ENCODE measurements at regions not wholly inside any gene's neighbourhood (a gene's known extent, or its start where the extent isn't known, plus 50 kb on each side); places are given as distances from the start of the nearest gene placed in this dataset.
"Not testable (repeated sequence)": the region's sequence is repeated elsewhere in the genome, so short reads cannot be mapped to it uniquely, and the experiment has no call there.

DNA sequence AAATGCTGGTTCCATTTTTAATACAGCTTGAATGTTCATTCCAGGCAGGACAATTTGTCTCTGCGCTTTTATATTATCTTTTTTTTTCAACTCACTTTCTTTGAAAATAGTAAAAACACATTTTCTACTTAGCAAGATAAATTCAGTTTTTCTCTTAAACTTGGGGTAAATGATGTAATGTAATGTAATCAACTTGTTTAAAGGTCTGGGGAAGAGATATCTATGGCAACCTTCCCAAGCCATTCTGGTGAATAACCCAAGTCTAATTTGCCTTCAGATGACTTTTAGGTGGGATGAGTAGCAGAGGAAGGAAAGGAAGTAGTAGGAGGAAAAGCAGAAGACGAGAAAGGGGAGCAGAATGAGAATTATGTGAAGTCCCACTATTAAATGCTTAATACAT is 335.1 kb downstream of the SV2B start:
- Histone ChIP-seq H3K4me2 (ENCODE audit: insufficient read depth, low read length) (no peak overlapping the region), H3K27ac (ENCODE audit: low read depth, low read length) (no peak overlapping the region), H3K79me2 (ENCODE audit: insufficient read depth, low read length) (no peaks in the 10 kb centered on the region), H3K4me1 (ENCODE audit: insufficient read depth, low read length) (no peaks in the 10 kb centered on the region), H3K4me3 (ENCODE audit: insufficient read depth, low read length) (no peak overlapping the region), H3K36me3 (ENCODE audit: insufficient read depth, low read length) (no peaks in the 10 kb centered on the region), H2AFZ (ENCODE audit: low read length) (no peak overlapping the region), H4K20me1 (ENCODE audit: insufficient read depth, low read length) (no peaks in the 10 kb centered on the region), H3K27me3 (ENCODE audit: insufficient read depth, low read length) (no peaks in the 10 kb centered on the region), H3K9me3 (ENCODE audit: low read depth, low read length) (no peaks in the 10 kb centered on the region)
- DNase-seq (ENCODE audit: insufficient read length, low spot score, missing footprints) = no peak
- TF ChIP-seq, protein P1, sequence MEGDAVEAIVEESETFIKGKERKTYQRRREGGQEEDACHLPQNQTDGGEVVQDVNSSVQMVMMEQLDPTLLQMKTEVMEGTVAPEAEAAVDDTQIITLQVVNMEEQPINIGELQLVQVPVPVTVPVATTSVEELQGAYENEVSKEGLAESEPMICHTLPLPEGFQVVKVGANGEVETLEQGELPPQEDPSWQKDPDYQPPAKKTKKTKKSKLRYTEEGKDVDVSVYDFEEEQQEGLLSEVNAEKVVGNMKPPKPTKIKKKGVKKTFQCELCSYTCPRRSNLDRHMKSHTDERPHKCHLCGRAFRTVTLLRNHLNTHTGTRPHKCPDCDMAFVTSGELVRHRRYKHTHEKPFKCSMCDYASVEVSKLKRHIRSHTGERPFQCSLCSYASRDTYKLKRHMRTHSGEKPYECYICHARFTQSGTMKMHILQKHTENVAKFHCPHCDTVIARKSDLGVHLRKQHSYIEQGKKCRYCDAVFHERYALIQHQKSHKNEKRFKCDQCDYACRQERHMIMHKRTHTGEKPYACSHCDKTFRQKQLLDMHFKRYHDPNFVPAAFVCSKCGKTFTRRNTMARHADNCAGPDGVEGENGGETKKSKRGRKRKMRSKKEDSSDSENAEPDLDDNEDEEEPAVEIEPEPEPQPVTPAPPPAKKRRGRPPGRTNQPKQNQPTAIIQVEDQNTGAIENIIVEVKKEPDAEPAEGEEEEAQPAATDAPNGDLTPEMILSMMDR (IDR thresholded peaks at IDR 0.05; ENCODE audit: extremely low read depth, low read depth, low read length) = no peak

- H3K27me3 ChIP-seq (ENCODE audit: insufficient read depth, low read length) = no peaks in the 10 kb centered on the region
- H3K27ac ChIP-seq (ENCODE audit: low read depth, low read length) = no peak overlapping the region
- H4K20me1 ChIP-seq (ENCODE audit: insufficient read depth, low read length) = no peaks in the 10 kb centered on the region
- H3K9me3 ChIP-seq (ENCODE audit: low read depth, low read length) = no peaks in the 10 kb centered on the region
- TF ChIP-seq, protein P1 (IDR thresholded peaks at IDR 0.05; ENCODE audit: extremely low read depth, low read depth, low read length) = no peak
- no peaks in the 10 kb centered on the region for H3K4me1 ChIP-seq (ENCODE audit: insufficient read depth, low read length)
- H3K4me3 ChIP-seq (ENCODE audit: insufficient read depth, low read length) = no peak overlapping the region
- H2AFZ ChIP-seq (ENCODE audit: low read length) = no peak overlapping the region
- DNase-seq (ENCODE audit: insufficient read length, low spot score, missing footprints) = no peak
- no peaks in the 10 kb centered on the region for H3K79me2 ChIP-seq (ENCODE audit: insufficient read depth, low read length)
- H3K4me2 ChIP-seq (ENCODE audit: insufficient read depth, low read length) = no peak overlapping the region
- H3K36me3 ChIP-seq (ENCODE audit: insufficient read depth, low read length) = no peaks in the 10 kb centered on the region
Observed at GRCh38 chr15:91444656-91445055, 344.6 kb downstream of the SV2B start.

DNA sequence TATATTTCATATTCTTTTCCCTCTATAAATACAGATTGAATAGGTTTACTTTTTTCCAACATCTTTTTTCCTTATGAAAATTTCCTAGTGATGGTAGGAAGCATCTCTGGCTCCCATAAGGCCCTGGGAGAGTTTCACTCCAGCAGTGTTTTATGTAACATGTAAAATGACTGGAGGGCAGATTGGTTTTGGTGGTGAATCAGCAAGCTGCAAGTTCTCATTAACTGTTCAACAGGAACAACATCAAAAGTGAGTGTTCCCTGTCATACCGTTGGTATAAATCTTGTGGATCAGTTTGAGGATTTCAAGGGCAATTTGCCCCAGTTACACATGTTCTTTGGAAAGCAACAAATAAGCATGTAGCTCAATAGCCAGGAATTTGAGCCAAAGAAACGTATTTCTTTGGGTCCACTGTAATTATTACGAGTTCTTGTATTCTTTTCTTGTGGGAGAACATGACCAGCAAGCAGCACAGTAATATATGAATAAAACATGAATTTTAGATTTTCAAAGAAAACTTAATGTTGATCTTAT is 345.7 kb downstream of the SV2B start:
- Histone ChIP-seq H3K27ac (ENCODE audit: low read depth, low read length) (no peak overlapping the region), H4K20me1 (ENCODE audit: insufficient read depth, low read length) (no peaks in the 10 kb centered on the region), H3K36me3 (ENCODE audit: insufficient read depth, low read length) (no peaks in the 10 kb centered on the region), H3K27me3 (ENCODE audit: insufficient read depth, low read length) (no peaks in the 10 kb centered on the region), H3K4me1 (ENCODE audit: insufficient read depth, low read length) (no peaks in the 10 kb centered on the region), H2AFZ (ENCODE audit: low read length) (no peak overlapping the region), H3K9me3 (ENCODE audit: low read depth, low read length) (no peaks in the 10 kb centered on the region), H3K4me3 (ENCODE audit: insufficient read depth, low read length) (no peak overlapping the region), H3K4me2 (ENCODE audit: insufficient read depth, low read length) (no peak overlapping the region), H3K79me2 (ENCODE audit: insufficient read depth, low read length) (no peaks in the 10 kb centered on the region)
- no peak for DNase-seq (ENCODE audit: insufficient read length, low spot score, missing footprints)
- TF ChIP-seq, protein P1 (IDR thresholded peaks at IDR 0.05; ENCODE audit: extremely low read depth, low read depth, low read length) = no peak

DNA sequence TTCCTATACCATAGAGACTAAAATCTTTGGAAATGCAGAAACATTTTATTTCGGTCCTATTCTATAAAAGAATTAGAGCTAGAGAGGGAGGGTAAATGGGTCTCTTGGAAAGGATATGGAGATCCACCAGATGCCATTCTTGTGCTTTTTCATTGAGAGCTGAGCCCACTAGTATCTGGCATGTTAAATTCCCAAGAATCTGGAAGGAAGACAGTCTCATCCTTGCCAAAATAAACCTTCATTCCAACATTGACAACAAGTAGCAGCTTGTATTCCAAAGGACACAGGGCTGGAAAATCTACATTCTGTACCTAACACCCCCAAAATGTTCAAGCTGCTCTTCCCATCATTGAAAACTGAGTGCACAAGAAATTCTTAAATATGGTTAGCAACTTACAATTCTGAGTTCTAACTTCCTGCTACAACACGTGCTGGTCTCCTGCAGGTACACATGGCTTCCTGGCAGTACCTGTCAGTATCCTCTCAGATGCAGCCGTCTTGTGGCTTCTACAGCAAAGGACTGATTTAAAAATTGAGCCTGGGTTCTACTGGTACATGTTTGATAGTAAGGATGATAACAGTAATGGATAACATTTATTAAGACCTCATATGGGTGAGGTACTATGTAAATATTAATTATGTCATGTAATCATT is 348.1 kb downstream of the SV2B start:
- Histone ChIP-seq H3K27me3 (ENCODE audit: insufficient read depth, low read length) (no peaks in the 10 kb centered on the region), H4K20me1 (ENCODE audit: insufficient read depth, low read length) (no peaks in the 10 kb centered on the region), H3K4me1 (ENCODE audit: insufficient read depth, low read length) (no peaks in the 10 kb centered on the region), H3K9me3 (ENCODE audit: low read depth, low read length) (no peaks in the 10 kb centered on the region), H2AFZ (ENCODE audit: low read length) (no peak overlapping the region), H3K36me3 (ENCODE audit: insufficient read depth, low read length) (no peaks in the 10 kb centered on the region), H3K4me2 (ENCODE audit: insufficient read depth, low read length) (no peak overlapping the region), H3K79me2 (ENCODE audit: insufficient read depth, low read length) (no peaks in the 10 kb centered on the region), H3K27ac (ENCODE audit: low read depth, low read length) (no peak overlapping the region), H3K4me3 (ENCODE audit: insufficient read depth, low read length) (no peak overlapping the region)
- no peak for DNase-seq (ENCODE audit: insufficient read length, low spot score, missing footprints)
- TF ChIP-seq, protein P1 (IDR thresholded peaks at IDR 0.05; ENCODE audit: extremely low read depth, low read depth, low read length) = no peak

DNA sequence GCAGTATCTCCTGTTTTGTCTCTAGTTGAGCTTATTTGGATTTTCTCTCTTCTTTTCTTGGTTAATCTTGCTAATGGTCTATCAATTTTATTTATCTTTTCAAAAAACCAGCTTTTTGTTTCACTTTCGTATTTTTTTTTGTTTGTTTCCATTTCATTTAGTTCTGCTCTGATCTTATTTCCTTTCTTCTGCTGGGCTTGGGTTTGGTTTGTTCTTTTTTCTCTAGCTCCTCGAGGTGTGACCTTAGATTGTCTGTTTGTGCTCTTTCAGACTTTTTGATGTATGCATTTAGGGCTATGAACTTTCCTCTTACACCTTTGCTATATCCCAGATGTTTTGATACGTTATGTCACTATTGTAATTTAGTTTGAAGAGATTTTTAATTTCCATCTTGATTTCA is 353.3 kb downstream of the SV2B start:
- H3K4me3 ChIP-seq (ENCODE audit: insufficient read depth, low read length); H3K27ac ChIP-seq (ENCODE audit: low read depth, low read length); H3K4me2 ChIP-seq (ENCODE audit: insufficient read depth, low read length); H3K27me3 ChIP-seq (ENCODE audit: insufficient read depth, low read length); DNase-seq (ENCODE audit: insufficient read length, low spot score, missing footprints); H3K9me3 ChIP-seq (ENCODE audit: low read depth, low read length); H2AFZ ChIP-seq (ENCODE audit: low read length); H3K36me3 ChIP-seq (ENCODE audit: insufficient read depth, low read length); H4K20me1 ChIP-seq (ENCODE audit: insufficient read depth, low read length); H3K79me2 ChIP-seq (ENCODE audit: insufficient read depth, low read length): not testable (repeated sequence)
- H3K4me1 ChIP-seq (ENCODE audit: insufficient read depth, low read length) = peaks cover 10% of the 10 kb centered on the region
